ENCODE measurements at regions not wholly inside any gene's neighbourhood (a gene's known extent, or its start where the extent isn't known, plus 50 kb on each side); places are given as distances from the start of the nearest gene placed in this dataset.

DNA sequence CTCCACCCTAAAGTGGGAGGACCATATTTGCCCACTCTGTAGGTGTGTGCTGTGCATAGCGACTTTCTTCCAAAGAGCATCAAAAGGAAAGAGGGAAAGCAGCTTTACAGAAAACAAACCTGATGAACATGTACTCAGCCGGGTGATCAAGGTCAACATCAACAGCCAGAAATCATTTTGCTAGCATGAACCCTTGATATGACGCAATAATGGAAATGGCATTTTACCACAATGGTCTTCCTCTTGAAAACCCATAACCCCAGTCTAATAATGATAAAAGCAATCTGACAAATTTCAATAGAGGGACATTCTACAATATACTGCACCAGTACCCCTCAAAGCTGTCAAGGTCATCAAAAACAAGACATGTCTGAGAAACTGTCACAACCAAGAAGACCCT is 350.2 kb downstream of the FBXO15 start:
- H3K27ac ChIP-seq (ENCODE audit: low read length) = no peak overlapping the region
- no CpG with 5 or more reads among the region's 3 CpGs for WGBS (ENCODE audit: insufficient coverage, low lambda C conversion rate)
- no peaks in the 10 kb centered on the region for H3K9me3 ChIP-seq (ENCODE audit: control insufficient read depth, low read depth, low read length)
- no peaks in the 10 kb centered on the region for H3K36me3 ChIP-seq (ENCODE audit: control insufficient read depth, insufficient read depth, low read length)
- no peaks in the 10 kb centered on the region for H3K4me1 ChIP-seq (ENCODE audit: control insufficient read depth, insufficient read depth, low read length)
- H3K27me3 ChIP-seq (ENCODE audit: control insufficient read depth, insufficient read depth, low read length) = no peaks in the 10 kb centered on the region
- no peak for DNase-seq
- no peak overlapping the region for H3K4me3 ChIP-seq (ENCODE audit: low read length)

- no peak for DNase-seq
- 25% methylated on average over 2 of the region's 3 CpGs for WGBS (ENCODE audit: insufficient coverage, low lambda C conversion rate)
- Histone ChIP-seq H3K27ac (ENCODE audit: low read length) (no peak overlapping the region), H3K9me3 (ENCODE audit: control insufficient read depth, low read depth, low read length) (no peaks in the 10 kb centered on the region), H3K4me3 (ENCODE audit: low read length) (no peak overlapping the region), H3K36me3 (ENCODE audit: control insufficient read depth, insufficient read depth, low read length) (no peaks in the 10 kb centered on the region), H3K27me3 (ENCODE audit: control insufficient read depth, insufficient read depth, low read length) (no peaks in the 10 kb centered on the region), H3K4me1 (ENCODE audit: control insufficient read depth, insufficient read depth, low read length) (no peaks in the 10 kb centered on the region)
Observed at GRCh38 chr18:73793386-73793785, 354.2 kb downstream of the FBXO15 start.

DNA sequence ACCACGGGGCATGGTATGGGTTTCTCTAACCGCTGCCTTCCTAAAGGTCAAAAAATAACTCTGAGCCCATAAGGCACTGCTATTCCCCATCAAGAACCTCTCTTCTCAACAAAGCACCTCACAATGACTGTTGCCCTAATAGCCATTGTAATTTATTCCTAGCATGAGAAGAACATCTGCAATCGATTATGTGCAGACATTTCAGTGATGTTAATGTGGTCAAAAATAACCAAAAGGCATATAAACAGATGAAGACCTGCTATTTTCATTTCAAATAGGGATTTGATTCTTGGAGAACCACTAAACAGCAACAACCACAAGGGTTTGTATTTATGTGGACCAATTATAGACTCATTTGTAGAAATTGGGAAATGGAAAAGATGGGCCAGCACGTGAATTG is 356.6 kb downstream of the FBXO15 start:
- no peak overlapping the region for H3K4me3 ChIP-seq (ENCODE audit: low read length)
- no peaks in the 10 kb centered on the region for H3K9me3 ChIP-seq (ENCODE audit: control insufficient read depth, low read depth, low read length)
- no CpG with 5 or more reads among the region's 4 CpGs for WGBS (ENCODE audit: insufficient coverage, low lambda C conversion rate)
- no peaks in the 10 kb centered on the region for H3K4me1 ChIP-seq (ENCODE audit: control insufficient read depth, insufficient read depth, low read length)
- H3K27ac ChIP-seq (ENCODE audit: low read length) = no peak overlapping the region
- H3K27me3 ChIP-seq (ENCODE audit: control insufficient read depth, insufficient read depth, low read length) = no peaks in the 10 kb centered on the region
- H3K36me3 ChIP-seq (ENCODE audit: control insufficient read depth, insufficient read depth, low read length) = no peaks in the 10 kb centered on the region
- DNase-seq = no peak

DNA sequence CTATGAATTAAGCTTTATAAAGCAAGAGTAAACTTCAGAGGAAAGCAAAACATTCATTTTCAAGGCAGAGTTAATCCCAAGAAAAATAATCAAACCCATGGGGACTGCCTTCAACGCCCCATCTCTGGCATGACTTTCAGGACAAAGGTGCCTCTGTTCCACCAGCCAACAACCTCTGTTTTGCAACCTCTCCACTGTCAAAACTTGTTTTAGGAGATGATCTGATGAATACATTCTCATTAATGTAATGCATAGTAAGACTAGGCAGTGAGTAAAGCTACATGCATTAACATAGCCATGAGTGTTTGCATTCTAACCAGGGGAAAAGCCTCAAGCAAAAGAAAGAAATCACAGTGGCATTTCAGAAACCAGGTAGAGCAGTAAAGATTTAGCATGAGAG is 357.0 kb downstream of the FBXO15 start:
- no peaks in the 10 kb centered on the region for H3K4me1 ChIP-seq (ENCODE audit: control insufficient read depth, insufficient read depth, low read length)
- no CpG with 5 or more reads among the region's 1 CpG for WGBS (ENCODE audit: insufficient coverage, low lambda C conversion rate)
- no peak for DNase-seq
- H3K9me3 ChIP-seq (ENCODE audit: control insufficient read depth, low read depth, low read length) = no peaks in the 10 kb centered on the region
- H3K36me3 ChIP-seq (ENCODE audit: control insufficient read depth, insufficient read depth, low read length) = no peaks in the 10 kb centered on the region
- H3K4me3 ChIP-seq (ENCODE audit: low read length) = no peak overlapping the region
- no peak overlapping the region for H3K27ac ChIP-seq (ENCODE audit: low read length)
- no peaks in the 10 kb centered on the region for H3K27me3 ChIP-seq (ENCODE audit: control insufficient read depth, insufficient read depth, low read length)

DNA sequence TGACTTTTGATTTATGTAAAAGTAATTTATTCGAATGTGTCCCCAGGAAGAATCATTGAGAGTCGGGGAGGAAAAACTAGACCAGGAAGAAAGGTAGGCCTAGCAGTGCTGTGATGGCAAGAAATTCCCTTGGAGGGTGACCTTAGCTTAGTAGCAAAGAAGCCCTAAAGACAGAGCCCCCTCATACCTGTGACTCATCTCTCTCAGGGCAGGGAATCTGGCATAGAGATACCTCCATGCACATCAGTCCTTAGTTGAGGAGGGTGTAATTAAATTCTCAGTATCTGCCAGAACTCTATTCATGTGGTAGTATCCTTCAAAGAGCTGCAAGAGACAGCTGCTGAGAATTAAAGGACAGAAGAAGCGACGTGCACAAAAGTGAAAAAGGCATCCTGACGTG is 360.3 kb downstream of the FBXO15 start:
- Histone ChIP-seq H3K4me3 (ENCODE audit: low read length) (no peak overlapping the region), H3K4me1 (ENCODE audit: control insufficient read depth, insufficient read depth, low read length) (no peaks in the 10 kb centered on the region), H3K27ac (ENCODE audit: low read length) (no peak overlapping the region), H3K27me3 (ENCODE audit: control insufficient read depth, insufficient read depth, low read length) (no peaks in the 10 kb centered on the region), H3K36me3 (ENCODE audit: control insufficient read depth, insufficient read depth, low read length) (no peaks in the 10 kb centered on the region), H3K9me3 (ENCODE audit: control insufficient read depth, low read depth, low read length) (no peaks in the 10 kb centered on the region)
- no CpG with 5 or more reads among the region's 5 CpGs for WGBS (ENCODE audit: insufficient coverage, low lambda C conversion rate)
- DNase-seq = no peak

DNA sequence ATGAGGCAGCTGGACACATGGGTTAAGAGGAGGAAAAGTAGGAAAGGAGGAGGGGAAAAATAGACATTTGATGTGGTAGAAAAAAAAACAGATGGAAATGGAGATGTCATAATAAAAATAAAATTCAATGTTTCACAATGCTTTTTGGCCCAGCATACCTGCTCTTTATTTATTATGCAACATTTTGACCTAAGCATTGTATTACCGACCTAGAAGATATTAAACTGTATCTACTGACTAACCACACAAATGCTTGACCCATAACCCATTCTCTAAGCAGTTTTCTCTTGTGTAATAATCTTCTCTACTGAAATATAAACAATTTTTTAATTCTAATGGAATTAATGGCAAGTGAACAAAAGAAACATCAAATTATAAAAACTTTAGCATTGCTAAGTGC is 362.3 kb downstream of the FBXO15 start:
- DNase-seq = no peak
- WGBS (ENCODE audit: insufficient coverage, low lambda C conversion rate) = 60% methylated on average over 1 of the region's 1 CpG
- no peaks in the 10 kb centered on the region for H3K4me1 ChIP-seq (ENCODE audit: control insufficient read depth, insufficient read depth, low read length)
- H3K36me3 ChIP-seq (ENCODE audit: control insufficient read depth, insufficient read depth, low read length) = no peaks in the 10 kb centered on the region
- no peak overlapping the region for H3K27ac ChIP-seq (ENCODE audit: low read length)
- no peak overlapping the region for H3K4me3 ChIP-seq (ENCODE audit: low read length)
- H3K9me3 ChIP-seq (ENCODE audit: control insufficient read depth, low read depth, low read length) = no peaks in the 10 kb centered on the region
- no peaks in the 10 kb centered on the region for H3K27me3 ChIP-seq (ENCODE audit: control insufficient read depth, insufficient read depth, low read length)

- no peak overlapping the region for H3K4me3 ChIP-seq (ENCODE audit: low read length)
- no peaks in the 10 kb centered on the region for H3K4me1 ChIP-seq (ENCODE audit: control insufficient read depth, insufficient read depth, low read length)
- H3K27ac ChIP-seq (ENCODE audit: low read length) = no peak overlapping the region
- 89% methylated on average over 1 of the region's 8 CpGs for WGBS (ENCODE audit: insufficient coverage, low lambda C conversion rate)
- no peaks in the 10 kb centered on the region for H3K9me3 ChIP-seq (ENCODE audit: control insufficient read depth, low read depth, low read length)
- H3K27me3 ChIP-seq (ENCODE audit: control insufficient read depth, insufficient read depth, low read length) = no peaks in the 10 kb centered on the region
- DNase-seq = no peak
- no peaks in the 10 kb centered on the region for H3K36me3 ChIP-seq (ENCODE audit: control insufficient read depth, insufficient read depth, low read length)
Observed at GRCh38 chr18:73784853-73785252, 362.8 kb downstream of the FBXO15 start.

DNA sequence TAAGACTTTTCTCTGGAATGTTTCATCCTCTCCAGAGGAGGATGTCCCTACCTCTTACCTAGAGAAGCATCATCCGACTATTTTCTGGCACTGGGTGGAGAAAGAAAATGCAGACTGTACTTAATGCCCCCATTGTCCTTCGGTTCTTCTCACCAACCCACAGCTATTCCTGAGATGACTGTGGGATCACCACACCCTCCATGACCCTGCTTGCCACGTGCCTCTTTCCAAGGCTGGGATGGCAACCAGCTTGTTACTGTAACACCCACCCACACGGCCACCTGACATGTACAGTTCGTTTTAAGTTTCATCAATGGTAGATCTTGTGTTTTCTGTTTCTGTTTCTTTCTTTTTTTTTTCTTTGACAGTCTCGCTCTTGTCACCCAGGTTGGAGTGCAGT is 365.2 kb downstream of the FBXO15 start:
- 100% methylated on average over 1 of the region's 6 CpGs for WGBS (ENCODE audit: insufficient coverage, low lambda C conversion rate)
- no peak overlapping the region for H3K27ac ChIP-seq (ENCODE audit: low read length)
- H3K36me3 ChIP-seq (ENCODE audit: control insufficient read depth, insufficient read depth, low read length) = no peaks in the 10 kb centered on the region
- no peaks in the 10 kb centered on the region for H3K4me1 ChIP-seq (ENCODE audit: control insufficient read depth, insufficient read depth, low read length)
- H3K27me3 ChIP-seq (ENCODE audit: control insufficient read depth, insufficient read depth, low read length) = no peaks in the 10 kb centered on the region
- no peak overlapping the region for H3K4me3 ChIP-seq (ENCODE audit: low read length)
- no peaks in the 10 kb centered on the region for H3K9me3 ChIP-seq (ENCODE audit: control insufficient read depth, low read depth, low read length)
- DNase-seq = no peak

DNA sequence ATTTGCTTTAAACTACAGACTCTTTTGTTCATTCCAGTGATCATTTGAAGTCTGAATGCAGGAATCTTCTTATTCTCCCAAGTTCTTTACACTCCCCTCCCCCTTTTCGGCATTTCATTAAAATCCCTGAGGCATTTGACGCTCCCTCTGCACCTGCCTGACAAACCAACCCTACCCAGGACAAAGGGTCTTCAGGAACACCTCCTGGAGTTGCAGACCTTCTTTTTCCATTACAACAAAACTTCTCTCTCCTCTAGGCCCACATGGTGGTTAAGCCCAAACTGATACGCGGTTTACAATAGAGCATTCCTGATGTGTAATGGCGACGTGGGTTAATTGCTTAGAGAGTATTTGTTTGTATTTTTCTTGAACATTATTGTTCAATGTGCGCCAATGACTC is 367.4 kb downstream of the FBXO15 start:
- Histone ChIP-seq H3K9me3 (ENCODE audit: control insufficient read depth, low read depth, low read length) (no peaks in the 10 kb centered on the region), H3K27ac (ENCODE audit: low read length) (no peak overlapping the region), H3K4me3 (ENCODE audit: low read length) (no peak overlapping the region), H3K36me3 (ENCODE audit: control insufficient read depth, insufficient read depth, low read length) (no peaks in the 10 kb centered on the region), H3K4me1 (ENCODE audit: control insufficient read depth, insufficient read depth, low read length) (no peaks in the 10 kb centered on the region), H3K27me3 (ENCODE audit: control insufficient read depth, insufficient read depth, low read length) (no peaks in the 10 kb centered on the region)
- 69% methylated on average over 3 of the region's 7 CpGs for WGBS (ENCODE audit: insufficient coverage, low lambda C conversion rate)
- DNase-seq = no peak

GRCh38 chr18:73778032-73778359 is 369.6 kb downstream of the FBXO15 start:
- WGBS (ENCODE audit: insufficient coverage, low lambda C conversion rate) = 79% methylated on average over 2 of the region's 2 CpGs
- Histone ChIP-seq H3K27me3 (ENCODE audit: control insufficient read depth, insufficient read depth, low read length) (no peaks in the 10 kb centered on the region), H3K4me3 (ENCODE audit: low read length) (no peak overlapping the region), H3K36me3 (ENCODE audit: control insufficient read depth, insufficient read depth, low read length) (no peaks in the 10 kb centered on the region), H3K4me1 (ENCODE audit: control insufficient read depth, insufficient read depth, low read length) (no peaks in the 10 kb centered on the region), H3K9me3 (ENCODE audit: control insufficient read depth, low read depth, low read length) (no peaks in the 10 kb centered on the region), H3K27ac (ENCODE audit: low read length) (no peak overlapping the region)
- no peak for DNase-seq

GRCh38 chr18:73777356-73778031 is 370.1 kb downstream of the FBXO15 start:
- WGBS (ENCODE audit: insufficient coverage, low lambda C conversion rate) = no CpG with 5 or more reads among the region's 1 CpG
- H3K27ac ChIP-seq (ENCODE audit: low read length) = no peak overlapping the region
- DNase-seq = no peak
- H3K4me1 ChIP-seq (ENCODE audit: control insufficient read depth, insufficient read depth, low read length) = no peaks in the 10 kb centered on the region
- H3K36me3 ChIP-seq (ENCODE audit: control insufficient read depth, insufficient read depth, low read length) = no peaks in the 10 kb centered on the region
- no peaks in the 10 kb centered on the region for H3K9me3 ChIP-seq (ENCODE audit: control insufficient read depth, low read depth, low read length)
- H3K27me3 ChIP-seq (ENCODE audit: control insufficient read depth, insufficient read depth, low read length) = no peaks in the 10 kb centered on the region
- H3K4me3 ChIP-seq (ENCODE audit: low read length) = no peak overlapping the region

All from large intestine (tissue), 3 donors.